ENCODE measurements at regions not wholly inside any gene's neighbourhood (a gene's known extent, or its start where the extent isn't known, plus 50 kb on each side); places are given as distances from the start of the nearest gene placed in this dataset.

GRCh38 chr12:70165450-70165849 is 77.8 kb upstream of the CNOT2 start:
- TF ChIP-seq CTCF (IDR thresholded peaks at IDR 0.05) (no peak), POLR2A (IDR thresholded peaks at IDR 0.05) (no peak)
- Histone ChIP-seq H3K27ac (no peak overlapping the region), H3K27me3 (no peaks in the 10 kb centered on the region), H3K36me3 (replicated peaks in 1 of 2) (no peaks in the 10 kb centered on the region), H3K9me3 (replicated peaks in 1 of 3) (no peaks in the 10 kb centered on the region), H3K4me1 (replicated peaks in 1 of 2) (no peaks in the 10 kb centered on the region), H3K4me3 (no peak overlapping the region)
- 77 to 86% (median 81%) methylated on average over 4 of the region's 4 CpGs for WGBS, 4 donors
- intact Hi-C loops (cut with DNase I): no loop called here
- DNase-seq: no peak

- Histone ChIP-seq H3K36me3 (replicated peaks in 1 of 2) (no peaks in the 10 kb centered on the region), H3K9me3 (replicated peaks in 1 of 3) (no peaks in the 10 kb centered on the region), H3K27me3 (no peaks in the 10 kb centered on the region), H3K4me3 (no peak overlapping the region), H3K27ac (no peak overlapping the region), H3K4me1 (replicated peaks in 1 of 2) (no peaks in the 10 kb centered on the region)
- no peak for DNase-seq
- intact Hi-C loops (cut with DNase I): no loop called here
- TF ChIP-seq POLR2A (IDR thresholded peaks at IDR 0.05) (no peak), CTCF (IDR thresholded peaks at IDR 0.05) (no peak)
These were observed 66.9 kb upstream of the CNOT2 start for GRCh38 chr12:70176290-70176689.

GRCh38 chr12:70177631-70178030 is 65.6 kb upstream of the CNOT2 start:
- H3K4me3 ChIP-seq: no peak overlapping the region
- no peaks in the 10 kb centered on the region for H3K27me3 ChIP-seq
- TF ChIP-seq CTCF (IDR thresholded peaks at IDR 0.05) (no peak), POLR2A (IDR thresholded peaks at IDR 0.05) (no peak)
- intact Hi-C loops (cut with DNase I): no loop called here
- H3K4me1 ChIP-seq (replicated peaks in 1 of 2): no peaks in the 10 kb centered on the region
- H3K27ac ChIP-seq: no peak overlapping the region
- 50 to 64% (median 56%) methylated on average over 1 of the region's 1 CpG for WGBS, 4 donors
- no peaks in the 10 kb centered on the region for H3K36me3 ChIP-seq (replicated peaks in 1 of 2)
- no peaks in the 10 kb centered on the region for H3K9me3 ChIP-seq (replicated peaks in 1 of 3)
- DNase-seq: no peak

- WGBS, 4 donors: 72 to 89% (median 78%) methylated on average over 1 of the region's 1 CpG
- Histone ChIP-seq H3K9me3 (replicated peaks in 1 of 3) (no peaks in the 10 kb centered on the region), H3K27me3 (no peaks in the 10 kb centered on the region), H3K4me1 (replicated peaks in 1 of 2) (no peaks in the 10 kb centered on the region), H3K4me3 (no peak overlapping the region), H3K27ac (no peak overlapping the region), H3K36me3 (replicated peaks in 1 of 2) (no peaks in the 10 kb centered on the region)
- DNase-seq: no peak
- intact Hi-C loops (cut with DNase I): no loop called here
- no peak for TF ChIP-seq CTCF (IDR thresholded peaks at IDR 0.05)
- TF ChIP-seq POLR2A (IDR thresholded peaks at IDR 0.05): no peak
These were observed 65.2 kb upstream of the CNOT2 start for GRCh38 chr12:70178038-70178437.

All from adrenal gland (tissue), 9 donors.